CD4-positive, alpha-beta T cell (primary cell): ENCODE measurements at regions not wholly inside any gene's neighbourhood (a gene's known extent, or its start where the extent isn't known, plus 50 kb on each side); places are given as distances from the start of the nearest gene placed in this dataset.

Source experiments
- ATAC-seq: fragments of 200-7000 bp; cut with Tn5 transposase; one replicate; pipeline ENCODE4 v1.10.0; 2022; ENCODE audit warnings: mild to moderate bottlenecking; ENCODE audit not compliant: poor library complexity
- CTCF ChIA-PET: fragments of 350-600 bp; sonication (Branson Sonifier 250); formaldehyde crosslinking; loops from one replicate; lab custom pipeline; 2021; ENCODE audit warnings: antibody characterized with exemption, inconsistent platforms; lab: Charles Lee
- POLR2A ChIA-PET: fragments of 350-600 bp; sonication (Branson Sonifier 250); formaldehyde crosslinking; loops from one replicate; lab custom pipeline; 2021; ENCODE audit warnings: antibody characterized with exemption, inconsistent platforms; lab: Charles Lee
- DNase-seq, 14 experiments: peaks; one replicate each; pipeline ENCODE4 v3.0.0-alpha.2; 2013 to 2020; ENCODE audit warnings: mixed read lengths in 2 of 14
- H3K27ac ChIP-seq, 2 donors: one replicate each; pipeline versions ENCODE4 v1.5.1 to v1.7.0; 2013; ENCODE audit warnings: low read length in 2 of 2, low read depth in 1 of 2, mild to moderate bottlenecking in 1 of 2
- H3K27me3 ChIP-seq, 2 experiments: 1 replicate in 1 of 2; 2 replicates in 1 of 2; pipeline versions ENCODE4 v1.6.1 to v1.7.0; 2013; ENCODE audit warnings: low read length in 2 of 2, control low read depth in 1 of 2, mild to moderate bottlenecking in 1 of 2, moderate library complexity in 1 of 2; ENCODE audit not compliant: insufficient read depth in 2 of 2, control insufficient read depth in 1 of 2
- H3K36me3 ChIP-seq: one replicate; pipeline ENCODE4 v1.6.1; 2013; ENCODE audit warnings: low read length, control low read depth; ENCODE audit not compliant: insufficient read depth
- H3K4me1 ChIP-seq: one replicate; pipeline ENCODE4 v1.6.1; 2013; ENCODE audit warnings: low read length, control low read depth; ENCODE audit not compliant: insufficient read depth
- H3K4me3 ChIP-seq: one replicate; pipeline ENCODE4 v1.5.1; 2013; ENCODE audit warnings: mild to moderate bottlenecking, low read length, moderate library complexity
- H3K9me3 ChIP-seq, 2 experiments: 1 replicate in 1 of 2; 2 replicates in 1 of 2; pipeline versions ENCODE4 v1.6.1 to v1.7.0; 2013; ENCODE audit warnings: low read length in 2 of 2, mild to moderate bottlenecking in 2 of 2, control low read depth in 1 of 2, moderate library complexity in 1 of 2; ENCODE audit not compliant: control insufficient read depth in 1 of 2, insufficient read depth in 1 of 2
- H3K27ac Mint-ChIP-seq: one replicate; pipeline ENCODE4 v1.8.0; 2020; ENCODE audit warnings: mixed read lengths
- H3K27me3 Mint-ChIP-seq: one replicate; pipeline ENCODE4 v1.8.0; 2021; ENCODE audit warnings: mixed read lengths
- H3K36me3 Mint-ChIP-seq: one replicate; pipeline ENCODE4 v1.8.0; 2021; ENCODE audit warnings: low read depth, mixed read lengths
- H3K4me1 Mint-ChIP-seq: one replicate; pipeline ENCODE4 v1.8.0; 2021; ENCODE audit warnings: low read depth, mixed read lengths
- H3K4me3 Mint-ChIP-seq: one replicate; pipeline ENCODE4 v1.8.0; 2020; ENCODE audit warnings: mild to moderate bottlenecking, mixed read lengths
- H3K9me3 Mint-ChIP-seq: one replicate; pipeline ENCODE4 v1.8.0; 2020; ENCODE audit warnings: mixed read lengths
- intact Hi-C, 2 experiments: fragments of 100-400 bp; cut with DNase I in 1 of 2; cut with micrococcal nuclease in 1 of 2; formaldehyde crosslinking; loops; one replicate each; pipeline versions ENCODE4 v1.15.1 to v1.9.0; 2023 to 2025; cut with DNase I, micrococcal nuclease
- TF ChIP-seq, protein P1 (sequence below): fragments of 200-600 bp; IDR thresholded peaks from one replicate; pipeline ENCODE4 v1.8.0; 2022; ENCODE audit warnings: antibody characterized with exemption, mild to moderate bottlenecking

DNA sequence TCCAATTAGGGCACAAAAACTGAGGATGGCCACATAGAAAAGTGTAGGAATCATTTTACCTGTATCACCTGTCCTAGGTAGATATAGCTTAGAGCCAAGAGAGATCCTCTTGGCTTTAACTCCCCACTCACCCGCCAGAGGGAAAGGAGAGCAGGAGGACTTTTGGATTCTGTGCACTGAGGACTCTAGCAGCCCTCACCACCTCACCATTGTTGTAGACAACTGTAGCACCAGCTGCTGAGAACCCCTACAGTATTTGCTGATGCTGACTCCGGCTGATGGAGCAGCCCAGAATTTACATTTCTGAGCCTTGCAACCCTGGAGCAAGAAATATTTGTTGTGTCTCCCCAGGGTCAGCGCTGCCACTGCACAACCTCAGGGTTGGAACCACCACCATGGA, 2044.4 kb downstream of the OLFM4 start:
- H3K4me1 ChIP-seq: no peaks in the 10 kb centered on the region
- no peaks in the 10 kb centered on the region for H3K36me3 Mint-ChIP-seq
- no peaks in the 10 kb centered on the region for H3K4me1 Mint-ChIP-seq
- peaks cover 13% of the 10 kb centered on the region for H3K9me3 Mint-ChIP-seq
- TF ChIP-seq, protein P1, sequence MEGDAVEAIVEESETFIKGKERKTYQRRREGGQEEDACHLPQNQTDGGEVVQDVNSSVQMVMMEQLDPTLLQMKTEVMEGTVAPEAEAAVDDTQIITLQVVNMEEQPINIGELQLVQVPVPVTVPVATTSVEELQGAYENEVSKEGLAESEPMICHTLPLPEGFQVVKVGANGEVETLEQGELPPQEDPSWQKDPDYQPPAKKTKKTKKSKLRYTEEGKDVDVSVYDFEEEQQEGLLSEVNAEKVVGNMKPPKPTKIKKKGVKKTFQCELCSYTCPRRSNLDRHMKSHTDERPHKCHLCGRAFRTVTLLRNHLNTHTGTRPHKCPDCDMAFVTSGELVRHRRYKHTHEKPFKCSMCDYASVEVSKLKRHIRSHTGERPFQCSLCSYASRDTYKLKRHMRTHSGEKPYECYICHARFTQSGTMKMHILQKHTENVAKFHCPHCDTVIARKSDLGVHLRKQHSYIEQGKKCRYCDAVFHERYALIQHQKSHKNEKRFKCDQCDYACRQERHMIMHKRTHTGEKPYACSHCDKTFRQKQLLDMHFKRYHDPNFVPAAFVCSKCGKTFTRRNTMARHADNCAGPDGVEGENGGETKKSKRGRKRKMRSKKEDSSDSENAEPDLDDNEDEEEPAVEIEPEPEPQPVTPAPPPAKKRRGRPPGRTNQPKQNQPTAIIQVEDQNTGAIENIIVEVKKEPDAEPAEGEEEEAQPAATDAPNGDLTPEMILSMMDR: no peak
- H3K4me3 Mint-ChIP-seq: no peak overlapping the region
- H3K36me3 ChIP-seq: no peaks in the 10 kb centered on the region
- DNase-seq: no peak
- H3K4me3 ChIP-seq: no peak overlapping the region
- no peaks in the 10 kb centered on the region for H3K27me3 ChIP-seq
- CTCF ChIA-PET: no interaction called here
- H3K9me3 ChIP-seq: peaks cover 0 to 15% of the 10 kb centered on the region in 2 experiments
- H3K27ac Mint-ChIP-seq: no peak overlapping the region
- H3K27me3 Mint-ChIP-seq: no peaks in the 10 kb centered on the region
- POLR2A ChIA-PET: no interaction called here
- intact Hi-C loops: no loop called here
- H3K27ac ChIP-seq: no peak overlapping the region
- no peak for ATAC-seq

DNA sequence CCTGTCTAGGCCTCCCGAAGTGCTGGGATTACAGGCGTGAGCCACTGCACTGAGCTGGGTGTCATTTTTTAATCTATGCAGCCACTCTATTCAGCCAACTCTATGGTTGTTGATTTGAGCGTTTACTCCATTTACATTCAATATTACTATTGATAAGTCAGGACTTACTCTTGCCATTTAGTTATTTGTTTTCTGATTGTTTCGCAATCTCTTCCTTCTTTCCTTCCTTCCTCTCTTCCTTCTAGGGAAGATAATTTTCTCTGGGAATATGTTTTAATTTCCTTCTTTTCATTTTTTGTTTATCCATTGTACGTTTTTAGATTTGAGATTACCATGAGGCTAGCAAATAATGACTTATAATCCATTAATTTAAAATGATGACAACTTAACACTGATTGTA, 2056.0 kb downstream of the OLFM4 start:
- Histone ChIP-seq H3K36me3 (no peaks in the 10 kb centered on the region), H3K27me3 (no peaks in the 10 kb centered on the region), H3K27ac (no peak overlapping the region), H3K4me3 (no peak overlapping the region), H3K9me3 (peaks cover 0 to 5% of the 10 kb centered on the region in 2 experiments), H3K4me1 (no peaks in the 10 kb centered on the region)
- Mint-ChIP-seq H3K27ac (no peak overlapping the region), H3K27me3 (no peaks in the 10 kb centered on the region), H3K9me3 (peaks cover 14% of the 10 kb centered on the region), H3K4me3 (no peak overlapping the region), H3K36me3 (no peaks in the 10 kb centered on the region), H3K4me1 (no peaks in the 10 kb centered on the region)
- no peak for ATAC-seq
- TF ChIP-seq, protein P1: no peak
- CTCF ChIA-PET: no interaction called here
- POLR2A ChIA-PET: no interaction called here
- intact Hi-C loops: no loop called here
- DNase-seq: no peak

DNA sequence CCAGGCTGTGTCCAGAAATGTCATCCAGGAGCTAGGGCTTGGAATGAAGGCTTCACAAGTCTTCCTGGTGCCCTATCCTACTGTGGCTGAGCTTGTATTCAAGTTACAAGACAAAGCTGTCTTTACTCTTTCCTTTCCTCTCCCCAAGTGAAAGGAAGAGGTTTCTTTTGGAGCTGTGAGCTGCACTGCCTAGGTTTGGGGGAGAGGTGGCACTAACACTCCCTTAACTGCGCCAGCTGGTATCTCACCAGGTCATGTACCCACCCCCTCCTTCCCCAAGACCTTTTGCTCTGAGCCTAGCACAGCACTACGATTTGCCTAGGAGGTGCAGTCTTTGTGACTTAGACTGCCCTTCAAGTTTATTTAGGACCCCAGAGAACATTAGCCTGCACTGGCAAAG, 2053.6 kb upstream of the PRR20A start:
- POLR2A ChIA-PET: no interaction called here
- ATAC-seq (no peak), DNase-seq (no peak)
- no peak overlapping the region for H3K27ac Mint-ChIP-seq
- H3K36me3 Mint-ChIP-seq: no peaks in the 10 kb centered on the region
- no peak overlapping the region for H3K4me3 Mint-ChIP-seq
- H3K9me3 ChIP-seq: peaks cover 0 to 13% of the 10 kb centered on the region in 2 experiments
- CTCF ChIA-PET: no interaction called here
- H3K27me3 ChIP-seq: no peaks in the 10 kb centered on the region
- intact Hi-C loops: no loop called here
- no peak overlapping the region for H3K27ac ChIP-seq
- no peaks in the 10 kb centered on the region for H3K4me1 Mint-ChIP-seq
- peaks cover 14% of the 10 kb centered on the region for H3K9me3 Mint-ChIP-seq
- TF ChIP-seq, protein P1: no peak
- H3K4me1 ChIP-seq: no peaks in the 10 kb centered on the region
- no peaks in the 10 kb centered on the region for H3K36me3 ChIP-seq
- no peak overlapping the region for H3K4me3 ChIP-seq
- H3K27me3 Mint-ChIP-seq: no peaks in the 10 kb centered on the region
